SK-N-MC (cell line): ENCODE measurements at regions not wholly inside any gene's neighbourhood (a gene's known extent, or its start where the extent isn't known, plus 50 kb on each side); places are given as distances from the start of the nearest gene placed in this dataset.

Experiments used
- DNase-seq: peaks from one replicate; pipeline ENCODE4 v3.0.0-alpha.2; 2011; ENCODE audit warnings: low read depth, low spot score
- H3K27ac ChIP-seq: fragments of 200-600 bp; sonication (generic); 2 replicates; pipeline ENCODE4 v1.5.1; 2016; ENCODE audit warnings: mixed run types
- H3K36me3 ChIP-seq: fragments of 200-600 bp; sonication (generic); 2 replicates; pipeline ENCODE4 v1.6.1; 2017; ENCODE audit warnings: antibody characterized with exemption, low read length, mixed read lengths; ENCODE audit not compliant: insufficient read depth
- H3K4me3 ChIP-seq: fragments of 200-600 bp; sonication (generic); 2 replicates; pipeline ENCODE4 v1.5.1; 2016
- H3K9ac ChIP-seq: fragments of 200-600 bp; sonication (generic); 2 replicates; pipeline ENCODE4 v1.8.0; 2017; ENCODE audit warnings: mixed run types, mixed read lengths; ENCODE audit not compliant: insufficient read length
- H3K9me3 ChIP-seq: fragments of 200-600 bp; sonication (generic); 2 replicates; pipeline ENCODE4 v1.6.1; 2017; ENCODE audit warnings: low read depth, mild to moderate bottlenecking, antibody characterized with exemption, low read length, moderate library complexity, mixed read lengths
- EZH2 ChIP-seq: fragments of 200-600 bp; sonication (generic); IDR thresholded peaks from one replicate; pipeline ENCODE4 v1.6.1; 2017; ENCODE audit warnings: antibody characterized with exemption
- FOXP2 ChIP-seq: optimal IDR thresholded peaks from 2 replicates; pipeline ENCODE3; 2011; ENCODE audit warnings: mild to moderate bottlenecking, moderate library complexity; ENCODE audit not compliant: insufficient read depth; ENCODE audit errors: extremely low read length, control extremely low read depth
- POLR2AphosphoS5 ChIP-seq: IDR thresholded peaks from 2 replicates; pipeline ENCODE4 v1.6.1; 2012; ENCODE audit warnings: mild to moderate bottlenecking, low read depth, low read length, borderline replicate concordance

DNA sequence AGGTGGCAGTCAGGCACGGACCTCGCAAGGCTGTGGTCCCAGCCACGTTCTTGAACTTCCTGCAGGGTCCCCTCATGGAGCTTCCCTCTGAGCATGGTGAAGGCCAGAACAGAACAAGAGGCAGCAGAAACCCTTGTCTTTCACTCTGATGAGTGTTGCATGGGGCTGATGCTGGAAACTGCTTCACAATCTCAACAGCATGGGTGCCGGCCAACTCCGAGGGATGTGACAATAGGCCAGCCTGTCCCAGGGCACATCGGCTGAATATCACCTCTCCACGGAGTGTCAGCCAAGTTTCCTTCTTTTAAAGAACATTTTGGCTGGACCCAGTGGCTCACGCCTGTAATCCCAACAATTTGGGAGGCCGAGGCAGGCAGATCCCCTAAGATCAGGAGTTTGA is 173.9 kb downstream of the FOXO1 start:
- Histone ChIP-seq H3K27ac (no peak overlapping the region), H3K36me3 (no peaks in the 10 kb centered on the region), H3K4me3 (no peak overlapping the region), H3K9ac (no peak overlapping the region), H3K9me3 (no peaks in the 10 kb centered on the region)
- no peak for DNase-seq
- TF ChIP-seq FOXP2 (no peak), POLR2AphosphoS5 (no peak), EZH2 (no peak)

DNA sequence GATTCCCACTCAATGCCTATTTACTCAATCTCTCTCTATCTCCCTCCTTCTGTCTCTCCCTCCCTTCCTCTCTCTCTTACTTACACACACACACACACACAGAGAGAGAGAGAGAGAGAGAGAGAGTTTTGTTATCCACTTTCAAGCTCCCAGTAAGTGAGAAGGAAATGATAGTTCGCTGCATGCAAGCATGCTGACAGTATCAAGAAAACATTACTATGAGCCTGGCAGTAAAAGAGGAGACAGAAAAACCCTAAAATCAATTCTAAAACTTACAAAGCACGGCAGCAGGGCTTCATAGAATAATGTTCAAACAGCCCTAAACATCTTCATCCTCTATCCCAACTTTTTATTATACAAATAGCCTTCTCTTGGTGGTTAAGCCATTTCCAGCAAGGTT is 171.9 kb downstream of the FOXO1 start:
- Histone ChIP-seq H3K36me3 (no peaks in the 10 kb centered on the region), H3K9me3 (no peaks in the 10 kb centered on the region), H3K4me3 (no peak overlapping the region), H3K27ac (no peak overlapping the region), H3K9ac (no peak overlapping the region)
- DNase-seq: no peak
- no peak for TF ChIP-seq POLR2AphosphoS5

DNA sequence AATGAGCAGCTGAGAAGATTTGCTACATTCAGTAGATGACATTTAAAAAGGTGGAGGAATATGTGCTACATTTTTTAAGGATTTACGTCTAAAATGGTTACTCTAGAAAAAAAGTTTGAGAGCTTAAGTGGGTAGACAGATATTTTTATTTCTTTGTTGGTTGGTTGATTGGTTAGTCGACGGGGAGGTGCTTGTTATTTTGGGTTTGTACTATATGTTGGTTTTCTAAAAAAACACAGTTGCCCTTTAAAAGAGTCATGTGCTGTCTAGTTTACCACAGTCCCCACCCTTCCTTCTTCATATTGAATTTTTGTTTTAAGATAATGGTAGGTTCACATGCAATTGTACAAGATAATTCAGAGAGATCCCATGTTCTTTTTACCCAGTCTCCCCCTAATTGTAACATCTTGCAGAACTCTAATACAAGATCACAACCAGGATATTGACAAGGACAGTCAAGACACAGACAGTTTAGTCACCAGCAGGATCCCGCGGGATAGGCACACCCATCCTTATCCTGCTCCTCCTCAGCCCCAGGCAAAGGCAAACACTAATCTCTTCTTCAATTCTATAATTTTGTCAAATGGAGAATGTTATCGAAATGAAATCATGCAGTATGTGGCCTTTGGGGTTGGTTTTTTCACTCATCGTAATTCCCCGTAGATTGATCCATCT is 171.4 kb downstream of the FOXO1 start:
- H3K9me3 ChIP-seq: no peaks in the 10 kb centered on the region
- no peak overlapping the region for H3K27ac ChIP-seq
- H3K9ac ChIP-seq: no peak overlapping the region
- no peak for DNase-seq
- no peaks in the 10 kb centered on the region for H3K36me3 ChIP-seq
- H3K4me3 ChIP-seq: no peak overlapping the region
- no peak for TF ChIP-seq FOXP2

DNA sequence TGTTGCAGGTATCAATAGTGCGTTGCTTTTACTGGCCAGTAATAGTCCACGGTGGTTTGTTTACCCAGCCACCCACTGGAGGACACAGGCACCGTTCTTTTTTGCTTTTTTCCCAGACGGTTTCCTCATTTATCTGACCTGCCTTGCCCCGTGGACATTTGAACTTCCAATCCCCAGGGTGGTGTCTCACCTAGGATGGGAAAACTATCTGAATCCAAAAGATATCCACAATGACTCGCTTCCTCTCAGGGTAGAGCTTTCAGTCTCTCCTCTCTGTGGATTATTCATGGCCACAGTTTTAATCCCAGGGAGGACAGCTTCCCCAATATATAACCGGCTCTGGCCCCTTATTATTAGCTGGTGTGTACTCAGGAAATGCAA is 170.8 kb downstream of the FOXO1 start:
- Histone ChIP-seq H3K27ac (no peak overlapping the region), H3K4me3 (no peak overlapping the region), H3K9me3 (no peaks in the 10 kb centered on the region), H3K36me3 (no peaks in the 10 kb centered on the region), H3K9ac (no peak overlapping the region)
- no peak for DNase-seq
- TF ChIP-seq POLR2AphosphoS5 (no peak), EZH2 (no peak), FOXP2 (no peak)

DNA sequence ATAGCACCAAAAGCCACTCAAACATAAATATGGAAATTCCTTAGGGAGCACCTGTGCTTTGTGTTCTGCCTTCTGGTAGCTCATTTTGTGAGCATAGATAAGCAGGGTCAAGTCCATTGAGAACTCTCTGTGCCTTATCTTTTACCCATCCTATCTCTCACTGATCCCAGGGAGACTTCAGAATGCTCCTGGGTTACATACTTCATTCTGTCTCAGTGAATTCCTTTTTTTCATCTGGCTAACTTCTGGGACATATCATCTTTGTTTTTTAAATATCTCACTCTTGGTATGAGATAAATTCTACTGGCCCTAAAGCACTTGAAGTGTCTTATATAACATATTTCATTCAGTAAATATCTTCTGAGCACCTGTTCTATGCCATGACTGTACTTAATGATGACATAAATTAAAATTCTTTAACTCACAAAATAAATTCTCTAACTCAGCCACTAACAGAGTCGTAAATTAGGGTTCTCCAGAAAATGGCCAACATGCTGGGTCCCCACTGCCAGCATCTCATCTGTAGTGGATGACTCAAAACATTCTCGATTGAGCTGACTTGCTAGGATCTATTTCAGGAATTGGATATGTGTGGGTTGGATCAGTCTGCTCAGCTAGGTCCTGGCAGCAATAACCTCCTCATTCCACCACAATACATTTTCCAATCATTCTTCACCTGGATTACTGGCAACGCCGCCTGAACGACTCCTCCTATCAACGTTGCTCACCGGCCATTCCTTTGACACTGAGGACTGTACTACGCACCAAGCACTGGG is 170.2 kb downstream of the FOXO1 start:
- H3K27ac ChIP-seq: no peak overlapping the region

DNA sequence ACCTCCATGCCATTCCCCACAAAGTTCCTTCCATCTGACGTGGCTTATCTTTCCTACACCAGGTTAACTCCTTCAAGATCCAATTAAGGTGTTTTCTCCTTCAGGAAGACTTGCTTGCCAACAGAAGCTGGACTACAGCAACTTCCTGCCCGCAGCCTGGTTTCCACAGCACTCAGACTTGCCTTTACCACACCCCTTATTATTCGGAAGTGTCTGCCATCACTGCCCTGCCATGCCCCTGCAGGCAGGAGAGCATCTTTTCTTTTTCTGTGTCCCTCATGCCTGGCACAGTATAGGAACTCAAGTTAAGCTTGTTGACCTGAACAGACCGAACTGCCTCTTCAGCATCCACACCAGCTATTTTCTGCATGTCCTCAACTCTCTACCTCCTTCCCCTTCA is 168.0 kb downstream of the FOXO1 start:
- TF ChIP-seq EZH2 (no peak), POLR2AphosphoS5 (no peak), FOXP2 (no peak)
- no peak overlapping the region for H3K4me3 ChIP-seq
- DNase-seq: no peak
- H3K9me3 ChIP-seq: no peaks in the 10 kb centered on the region
- H3K27ac ChIP-seq: no peak overlapping the region
- H3K9ac ChIP-seq: no peak overlapping the region
- no peaks in the 10 kb centered on the region for H3K36me3 ChIP-seq

More for the DNA sequence above, 170.2 kb downstream of the FOXO1 start:
- H3K36me3 ChIP-seq: no peaks in the 10 kb centered on the region
- H3K4me3 ChIP-seq: no peak overlapping the region
- H3K9ac ChIP-seq: no peak overlapping the region
- no peaks in the 10 kb centered on the region for H3K9me3 ChIP-seq
- no peak for DNase-seq
- TF ChIP-seq POLR2AphosphoS5 (no peak), EZH2 (no peak), FOXP2 (no peak)

DNA sequence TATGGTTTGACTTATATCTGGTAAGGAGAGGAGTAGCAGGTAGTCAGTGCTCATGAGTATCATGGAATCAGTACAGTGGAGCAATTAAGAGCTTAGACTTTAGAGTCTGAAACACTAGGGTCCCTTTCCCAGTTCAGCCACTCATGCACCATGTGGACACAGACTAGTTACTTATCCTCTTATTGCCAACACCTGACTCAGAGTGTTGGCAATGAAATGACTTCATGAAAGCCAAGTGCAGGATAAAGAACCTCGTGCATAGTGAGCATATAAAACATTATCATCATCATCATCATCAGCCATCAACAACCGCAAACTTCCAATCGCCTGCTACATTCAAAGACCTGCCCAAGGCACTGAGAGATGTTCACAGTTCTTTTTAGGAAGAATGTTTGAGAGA is 164.2 kb downstream of the FOXO1 start:
- TF ChIP-seq EZH2 (no peak), FOXP2 (no peak), POLR2AphosphoS5 (no peak)
- no peaks in the 10 kb centered on the region for H3K9me3 ChIP-seq
- no peak for DNase-seq

DNA sequence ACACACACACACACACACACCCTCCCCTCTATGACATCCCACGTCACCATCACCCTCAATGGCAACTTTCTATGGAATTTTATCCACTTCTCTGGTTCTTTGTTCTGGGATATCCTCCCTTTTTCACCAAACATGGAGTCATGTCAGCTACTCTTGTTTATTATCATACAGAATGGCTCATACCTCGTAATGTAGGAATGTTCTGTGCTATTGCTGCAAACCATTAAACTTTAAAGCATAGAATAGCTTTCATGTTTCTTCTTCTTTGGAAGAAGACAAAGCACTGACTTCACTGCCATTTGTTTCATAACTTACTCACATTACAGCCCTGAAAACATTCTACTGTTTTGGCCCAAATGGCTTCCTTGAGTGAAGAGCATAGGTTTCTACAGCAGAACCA is 163.4 kb downstream of the FOXO1 start:
- no peak overlapping the region for H3K9ac ChIP-seq
- H3K27ac ChIP-seq: no peak overlapping the region
- no peak overlapping the region for H3K4me3 ChIP-seq
- TF ChIP-seq POLR2AphosphoS5: no peak
- TF ChIP-seq EZH2: no peak
- TF ChIP-seq FOXP2: no peak
- no peak for DNase-seq
- H3K9me3 ChIP-seq: no peaks in the 10 kb centered on the region
- no peaks in the 10 kb centered on the region for H3K36me3 ChIP-seq

More for the DNA sequence above, 164.2 kb downstream of the FOXO1 start:
- Histone ChIP-seq H3K27ac (no peak overlapping the region), H3K36me3 (no peaks in the 10 kb centered on the region), H3K9ac (no peak overlapping the region), H3K4me3 (no peak overlapping the region)
